ENCODE measurements at regions not wholly inside any gene's neighbourhood (a gene's known extent, or its start where the extent isn't known, plus 50 kb on each side); places are given as distances from the start of the nearest gene placed in this dataset.

GRCh38 chr2:129764376-129765325, 214.8 kb upstream of the RAB6C start:
- 90% methylated on average over 16 of the region's 16 CpGs for WGBS
- no peak for TF ChIP-seq POLR2AphosphoS5 (IDR thresholded peaks at IDR 0.05)
- no peak for TF ChIP-seq CTCF (IDR thresholded peaks at IDR 0.05)
- no peak for TF ChIP-seq POLR2A (IDR thresholded peaks at IDR 0.05)
- DNase-seq (ENCODE audit: low spot score): no peak
- no peaks in the 10 kb centered on the region for H3K36me3 ChIP-seq
- intact Hi-C loops (cut with DNase I): no loop called here
- H3K27me3 ChIP-seq (replicated peaks; ENCODE audit: insufficient read depth): no peaks in the 10 kb centered on the region
- H3K9me3 ChIP-seq: no peaks in the 10 kb centered on the region
- H3K4me1 ChIP-seq (replicated peaks): no peaks in the 10 kb centered on the region
- H3K4me3 ChIP-seq: no peak overlapping the region
- H3K27ac ChIP-seq: no peak overlapping the region

DNA sequence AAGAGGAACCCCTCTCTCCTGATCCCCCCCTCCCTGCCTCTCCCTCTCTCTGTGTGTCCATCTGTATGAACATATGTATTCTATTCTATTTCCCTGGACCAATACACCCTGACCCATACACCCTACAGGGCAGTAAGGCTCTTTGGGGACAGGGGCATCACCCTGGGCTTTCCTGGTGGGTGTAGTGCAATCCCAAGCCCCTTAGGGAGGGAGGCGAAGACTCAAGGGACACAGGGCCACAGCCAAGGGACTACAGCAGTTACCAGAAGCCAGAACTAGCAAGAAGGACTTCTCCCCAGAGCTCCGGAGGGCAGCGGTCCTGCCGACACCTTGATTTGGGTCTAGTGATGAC, 214.2 kb upstream of the RAB6C start:
- Histone ChIP-seq H3K4me1 (replicated peaks) (no peaks in the 10 kb centered on the region), H3K36me3 (no peaks in the 10 kb centered on the region), H3K4me3 (no peak overlapping the region), H3K9me3 (no peaks in the 10 kb centered on the region), H3K27me3 (replicated peaks; ENCODE audit: insufficient read depth) (no peaks in the 10 kb centered on the region), H3K27ac (no peak overlapping the region)
- no peak for TF ChIP-seq CTCF (IDR thresholded peaks at IDR 0.05)
- TF ChIP-seq POLR2A (IDR thresholded peaks at IDR 0.05): no peak
- no peak for TF ChIP-seq POLR2AphosphoS5 (IDR thresholded peaks at IDR 0.05)
- intact Hi-C loops (cut with DNase I): no loop called here
- DNase-seq (ENCODE audit: low spot score): no peak
- 96% methylated on average over 4 of the region's 4 CpGs for WGBS

GRCh38 chr2:129765678-129766351, 213.7 kb upstream of the RAB6C start:
- Histone ChIP-seq H3K27ac (no peak overlapping the region), H3K27me3 (replicated peaks; ENCODE audit: insufficient read depth) (no peaks in the 10 kb centered on the region), H3K4me3 (no peak overlapping the region), H3K4me1 (replicated peaks) (no peaks in the 10 kb centered on the region), H3K36me3 (no peaks in the 10 kb centered on the region), H3K9me3 (no peaks in the 10 kb centered on the region)
- no peak for DNase-seq (ENCODE audit: low spot score)
- WGBS: 55% methylated on average over 16 of the region's 16 CpGs
- intact Hi-C loops (cut with DNase I): no loop called here
- no peak for TF ChIP-seq POLR2AphosphoS5 (IDR thresholded peaks at IDR 0.05)
- TF ChIP-seq POLR2A (IDR thresholded peaks at IDR 0.05): no peak
- TF ChIP-seq CTCF (IDR thresholded peaks at IDR 0.05): no peak

DNA sequence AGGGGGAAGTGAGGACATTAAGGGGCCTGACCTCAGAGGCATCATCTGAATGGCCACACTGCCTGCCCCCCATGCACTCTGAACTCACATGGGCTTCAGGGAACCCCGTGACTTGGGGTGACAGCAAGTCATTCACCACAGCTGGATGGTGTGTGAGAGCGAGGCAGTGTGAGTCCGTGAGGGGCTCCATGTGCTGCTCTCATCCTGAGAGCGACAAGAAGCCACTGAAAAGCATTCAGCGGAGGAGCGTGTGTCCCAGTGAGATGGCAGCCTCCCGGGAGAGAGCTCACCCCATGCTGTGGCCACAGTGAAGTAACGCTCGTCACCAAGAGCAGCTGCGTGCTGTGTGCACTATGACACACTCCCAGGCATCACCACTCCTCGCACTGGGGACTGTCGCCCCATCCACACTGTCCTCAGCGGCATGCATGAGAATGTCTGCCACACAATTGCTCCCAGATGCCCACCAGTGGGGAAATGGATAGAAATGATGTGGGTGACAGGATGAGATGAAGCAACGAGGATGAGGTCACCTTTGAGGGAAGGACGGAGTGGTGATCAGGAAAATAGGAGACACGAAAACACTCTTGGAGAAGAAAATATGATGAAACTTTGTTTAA, 213.0 kb upstream of the RAB6C start:
- H3K9me3 ChIP-seq: no peaks in the 10 kb centered on the region
- no peaks in the 10 kb centered on the region for H3K36me3 ChIP-seq
- no peak for DNase-seq (ENCODE audit: low spot score)
- intact Hi-C loops (cut with DNase I): no loop called here
- TF ChIP-seq POLR2AphosphoS5 (IDR thresholded peaks at IDR 0.05) (no peak), POLR2A (IDR thresholded peaks at IDR 0.05) (no peak), CTCF (IDR thresholded peaks at IDR 0.05) (no peak)
- no peaks in the 10 kb centered on the region for H3K4me1 ChIP-seq (replicated peaks)
- H3K27ac ChIP-seq: no peak overlapping the region
- H3K27me3 ChIP-seq (replicated peaks; ENCODE audit: insufficient read depth): no peaks in the 10 kb centered on the region
- 89% methylated on average over 16 of the region's 16 CpGs for WGBS
- no peak overlapping the region for H3K4me3 ChIP-seq

Data from prostate gland (tissue), 2 donors.